GM23248 (cell line): ENCODE measurements at regions not wholly inside any gene's neighbourhood (a gene's known extent, or its start where the extent isn't known, plus 50 kb on each side); places are given as distances from the start of the nearest gene placed in this dataset.
A peak's percentile ranks its signal among the peaks of the same experiment; 100 is the strongest.

Experiments
- DNase-seq: peaks from one replicate; pipeline ENCODE4 v3.0.0-alpha.2; 2015
- H2AFZ ChIP-seq: fragments of 200-600 bp; sonication (generic); 2 replicates; pipeline ENCODE4 v1.6.1; 2016; ENCODE audit warnings: antibody characterized with exemption
- H3F3A ChIP-seq: fragments of 200-600 bp; sonication (generic); 2 replicates; pipeline ENCODE4 v1.6.1; 2016; ENCODE audit warnings: mild to moderate bottlenecking, antibody characterized with exemption, mixed run types; ENCODE audit not compliant: insufficient read depth
- H3K27ac ChIP-seq: fragments of 200-600 bp; sonication (generic); 2 replicates; pipeline ENCODE4 v1.5.1; 2016; ENCODE audit warnings: mild to moderate bottlenecking
- H3K27me3 ChIP-seq: fragments of 200-600 bp; sonication (generic); replicated peaks from 2 replicates; pipeline ENCODE4 v1.6.1; 2016; ENCODE audit warnings: mild to moderate bottlenecking; ENCODE audit not compliant: insufficient read depth
- H3K36me3 ChIP-seq: fragments of 200-600 bp; sonication (generic); 2 replicates; pipeline ENCODE4 v1.6.1; 2016; ENCODE audit warnings: low read depth, mild to moderate bottlenecking
- H3K4me1 ChIP-seq: fragments of 200-600 bp; sonication (generic); 2 replicates; pipeline ENCODE4 v1.6.1; 2016; ENCODE audit warnings: mild to moderate bottlenecking; ENCODE audit not compliant: insufficient read depth
- H3K4me2 ChIP-seq: fragments of 200-600 bp; sonication (generic); one replicate; pipeline ENCODE4 v1.6.1; 2016; ENCODE audit warnings: mild to moderate bottlenecking; ENCODE audit not compliant: unreplicated experiment
- H3K4me3 ChIP-seq: fragments of 200-600 bp; sonication (generic); 2 replicates; pipeline ENCODE4 v1.5.1; 2016; ENCODE audit warnings: mild to moderate bottlenecking
- H3K79me2 ChIP-seq: fragments of 200-600 bp; sonication (generic); 2 replicates; pipeline ENCODE4 v1.6.1; 2016; ENCODE audit warnings: mild to moderate bottlenecking; ENCODE audit not compliant: insufficient read depth
- H3K9ac ChIP-seq: fragments of 200-600 bp; sonication (generic); 2 replicates; pipeline ENCODE4 v1.6.1; 2016; ENCODE audit warnings: mild to moderate bottlenecking
- H3K9me2 ChIP-seq: fragments of 200-600 bp; sonication (generic); 2 replicates; pipeline ENCODE4 v1.6.1; 2016; ENCODE audit warnings: mixed run types, mild to moderate bottlenecking, moderate library complexity; ENCODE audit not compliant: insufficient read depth
- H3K9me3 ChIP-seq: fragments of 200-600 bp; sonication (generic); one replicate; pipeline ENCODE4 v1.6.1; 2017; ENCODE audit warnings: low read depth
- H4K20me1 ChIP-seq: fragments of 200-600 bp; sonication (generic); 2 replicates; pipeline ENCODE4 v1.6.0; 2016; ENCODE audit not compliant: insufficient read depth
- EZH2 ChIP-seq: fragments of 200-600 bp; sonication (generic); IDR thresholded peaks from 2 replicates; pipeline ENCODE4 v1.6.1; 2018; ENCODE audit warnings: antibody characterized with exemption, mild to moderate bottlenecking; ENCODE audit not compliant: insufficient read depth, poor library complexity, severe bottlenecking
- EZH2phosphoT487 ChIP-seq: fragments of 200-600 bp; sonication (generic); IDR thresholded peaks from 2 replicates; pipeline ENCODE4 v1.6.1; 2018; ENCODE audit warnings: antibody characterized with exemption, moderate library complexity, mild to moderate bottlenecking, low read depth; ENCODE audit not compliant: insufficient read depth
- WGBS, 2 experiments: methylation state at CpG; one replicate each; pipeline ENCODE4 v1.1.6; 2015 to 2017; ENCODE audit warnings: low lambda C conversion rate in 2 of 2, low coverage in 1 of 2; ENCODE audit errors: missing lambda C conversion rate in 2 of 2; 5-methylcytosine and 5-hydroxymethylcytosine counted together
- in situ Hi-C: fragments of 300-500 bp; cut with MboI; formaldehyde crosslinking; loops from 2 replicates; pipeline ENCODE4 v1.15.0; 2020

DNA sequence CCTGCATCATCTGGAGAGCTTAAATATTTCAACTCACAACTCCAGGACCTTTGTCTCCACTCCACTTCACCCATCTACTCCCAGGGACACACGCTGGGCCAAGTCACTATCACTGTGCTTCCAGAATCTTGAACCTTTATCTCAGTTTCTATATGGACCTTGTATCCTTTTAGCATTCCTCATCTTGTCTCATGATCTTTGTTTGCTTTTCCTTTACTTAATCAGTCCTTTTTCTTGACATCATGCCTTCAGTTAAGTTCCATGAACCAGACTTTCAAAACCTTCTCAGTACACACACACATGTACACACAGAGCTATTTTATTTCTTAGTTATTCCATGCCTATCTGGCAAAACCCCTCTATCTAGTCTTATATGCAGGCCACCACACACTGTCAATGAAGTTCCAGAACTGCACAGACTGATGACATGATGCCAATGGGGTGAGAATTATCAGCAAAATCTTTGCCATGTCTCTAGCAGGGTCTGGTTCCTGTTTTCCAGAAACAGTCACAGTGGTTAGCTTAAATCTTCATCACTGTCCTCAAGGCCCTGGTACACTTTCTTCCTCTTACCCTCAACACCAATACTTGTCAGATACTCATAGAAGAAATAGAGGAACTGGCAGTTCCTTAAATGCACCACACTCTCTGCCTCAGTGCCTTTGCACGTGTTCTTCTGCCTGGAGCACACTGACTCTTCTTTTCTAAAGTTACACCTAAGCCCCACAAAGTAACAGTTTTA lies 77.6 kb upstream of the STARD13 start:
- Histone ChIP-seq H3F3A (no peaks in the 10 kb centered on the region), H3K9me3 (no peaks in the 10 kb centered on the region), H3K4me1 (no peaks in the 10 kb centered on the region), H3K27me3 (no peaks in the 10 kb centered on the region), H3K9ac (no peak overlapping the region), H3K9me2 (no peaks in the 10 kb centered on the region), H2AFZ (no peak overlapping the region), H3K27ac (no peak overlapping the region), H3K79me2 (no peaks in the 10 kb centered on the region), H3K4me3 (no peak overlapping the region), H4K20me1 (no peaks in the 10 kb centered on the region), H3K4me2 (no peak overlapping the region), H3K36me3 (no peaks in the 10 kb centered on the region)
- in situ Hi-C loops = no loop called here
- WGBS, 2 experiments = 81 to 93% methylated on average over 2 of the region's 2 CpGs
- no peak for DNase-seq
- TF ChIP-seq EZH2phosphoT487 (no peak), EZH2 (no peak)

DNA sequence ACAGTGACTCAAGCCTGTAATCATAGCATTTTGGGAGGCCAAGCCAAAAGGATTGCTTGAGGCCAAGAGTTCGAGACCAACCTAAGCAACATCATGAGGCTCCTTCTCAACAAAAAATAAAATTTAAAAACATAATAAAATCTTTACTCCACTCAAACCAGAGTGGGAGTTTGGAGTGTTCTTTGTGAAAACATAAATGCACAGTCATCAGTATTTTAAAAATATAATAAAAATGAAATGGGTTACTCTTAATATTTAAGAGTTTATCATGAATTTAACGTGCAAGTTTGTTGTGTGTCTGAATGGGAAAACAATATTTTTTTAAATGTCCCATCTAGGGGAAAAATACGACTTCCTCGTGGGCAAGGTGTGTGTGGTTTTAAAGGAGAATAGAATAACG lies 78.6 kb upstream of the STARD13 start:
- H3K9me3 ChIP-seq = no peaks in the 10 kb centered on the region
- DNase-seq = no peak
- WGBS, 2 experiments = 85 to 93% methylated on average over 5 of the region's 5 CpGs
- no peaks in the 10 kb centered on the region for H3K79me2 ChIP-seq
- H3K4me2 ChIP-seq = no peak overlapping the region
- no peaks in the 10 kb centered on the region for H3F3A ChIP-seq
- TF ChIP-seq EZH2phosphoT487 (no peak), EZH2 (no peak)
- no peaks in the 10 kb centered on the region for H3K4me1 ChIP-seq
- no peaks in the 10 kb centered on the region for H3K36me3 ChIP-seq
- H3K9me2 ChIP-seq = no peaks in the 10 kb centered on the region
- no peak overlapping the region for H3K9ac ChIP-seq
- no peak overlapping the region for H3K4me3 ChIP-seq
- H2AFZ ChIP-seq = no peak overlapping the region
- no peak overlapping the region for H3K27ac ChIP-seq
- in situ Hi-C loops = no loop called here
- no peaks in the 10 kb centered on the region for H3K27me3 ChIP-seq
- no peaks in the 10 kb centered on the region for H4K20me1 ChIP-seq

DNA sequence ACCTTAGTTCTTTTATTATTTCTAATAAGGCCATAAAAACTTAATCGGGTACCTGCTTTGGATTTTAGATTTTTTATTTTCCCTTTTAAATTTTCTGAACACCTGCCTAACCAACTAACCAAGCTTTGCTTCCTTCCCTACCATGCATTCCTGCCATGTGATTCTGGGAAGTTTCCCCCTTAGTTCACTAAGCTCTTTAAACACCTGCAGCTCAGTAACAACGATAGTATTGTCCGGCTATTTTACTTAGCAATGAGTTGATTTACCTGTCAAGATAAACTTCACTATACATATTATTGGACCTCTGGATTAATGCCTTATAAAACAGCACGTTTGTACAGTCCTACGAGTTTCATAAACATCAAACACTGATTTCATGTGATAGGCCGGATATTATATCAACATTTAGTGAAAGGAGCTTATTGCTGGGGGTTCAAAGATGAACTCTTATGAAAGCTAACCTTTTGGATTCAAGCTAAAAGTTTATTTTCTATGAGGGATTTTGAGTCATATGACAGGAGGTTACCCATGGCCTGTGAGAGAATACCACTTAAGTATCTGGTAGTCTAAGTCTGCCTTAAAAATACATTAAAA lies 81.0 kb upstream of the STARD13 start:
- Histone ChIP-seq H3K9me2 (no peaks in the 10 kb centered on the region), H3K79me2 (no peaks in the 10 kb centered on the region), H3K9ac (no peak overlapping the region), H2AFZ (no peak overlapping the region), H3K27ac (no peak overlapping the region), H3K27me3 (no peaks in the 10 kb centered on the region), H3K4me1 (no peaks in the 10 kb centered on the region), H3F3A (no peaks in the 10 kb centered on the region), H3K9me3 (no peaks in the 10 kb centered on the region), H3K36me3 (no peaks in the 10 kb centered on the region), H3K4me2 (no peak overlapping the region), H4K20me1 (no peaks in the 10 kb centered on the region), H3K4me3 (no peak overlapping the region)
- in situ Hi-C loops = no loop called here
- WGBS, 2 experiments = 92 to 94% methylated on average over 6 of the region's 6 CpGs
- no peak for DNase-seq
- TF ChIP-seq EZH2phosphoT487 = no peak
- no peak for TF ChIP-seq EZH2

DNA sequence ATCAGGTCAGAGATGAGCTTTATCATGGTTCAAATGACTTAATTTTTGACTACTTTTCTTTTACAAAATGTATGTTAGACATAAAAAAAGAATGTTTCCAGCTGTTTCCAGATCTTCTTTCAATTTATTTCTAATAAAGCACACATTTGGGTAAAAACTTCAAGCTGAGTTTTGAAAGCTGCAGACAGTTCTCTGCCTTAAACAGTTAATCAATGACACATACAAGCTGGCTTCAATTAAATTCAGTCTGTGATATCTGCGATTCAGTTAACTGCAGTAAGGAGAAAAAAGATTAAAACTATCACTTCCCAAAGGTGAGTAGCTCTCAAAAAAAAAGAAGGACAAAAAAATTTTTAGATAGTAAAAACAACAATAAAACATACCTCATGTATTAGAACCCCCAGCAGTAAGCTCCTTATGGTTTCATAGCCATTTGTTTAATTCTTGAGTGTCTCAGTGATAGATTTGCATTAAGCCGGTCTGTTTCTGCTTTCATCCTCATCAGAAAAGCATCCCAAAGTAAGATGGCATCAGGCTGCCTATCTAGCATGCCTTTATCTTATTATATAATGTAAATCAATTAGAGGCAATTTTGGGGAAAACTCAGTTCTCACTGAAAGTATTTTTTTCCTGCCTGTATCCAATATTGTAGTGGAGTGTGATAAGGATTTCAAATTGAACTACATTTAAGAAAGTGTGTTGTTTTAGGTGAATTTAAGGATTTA lies 81.8 kb upstream of the STARD13 start:
- Histone ChIP-seq H3K4me2 (no peak overlapping the region), H3K36me3 (no peaks in the 10 kb centered on the region), H4K20me1 (no peaks in the 10 kb centered on the region), H3K4me1 (no peaks in the 10 kb centered on the region), H3F3A (0 out of 2 replicates have a peak, but pooled peaks cover 7% of the 10 kb centered on the region), H3K27ac (no peak overlapping the region), H3K9me2 (no peaks in the 10 kb centered on the region), H3K4me3 (no peak overlapping the region), H3K79me2 (no peaks in the 10 kb centered on the region), H3K9ac (no peak overlapping the region), H2AFZ (no peak overlapping the region), H3K9me3 (no peaks in the 10 kb centered on the region), H3K27me3 (no peaks in the 10 kb centered on the region)
- TF ChIP-seq EZH2phosphoT487 = no peak
- no peak for TF ChIP-seq EZH2
- in situ Hi-C loops = no loop called here
- WGBS, 2 experiments = 57 to 63% methylated on average over 2 of the region's 2 CpGs
- DNase-seq = peak; percentile 3
